ENCODE measurements at regions not wholly inside any gene's neighbourhood (a gene's known extent, or its start where the extent isn't known, plus 50 kb on each side); places are given as distances from the start of the nearest gene placed in this dataset.

GRCh38 chr15:26182441-26182840 is 319.3 kb upstream of the ATP10A start:
- TF ChIP-seq POLR2A (IDR thresholded peaks at IDR 0.05), result no peak
- no peak for TF ChIP-seq CTCF (IDR thresholded peaks at IDR 0.05)
- TF ChIP-seq EP300 (IDR thresholded peaks at IDR 0.05), result no peak
